Endothelial cell of umbilical vein (primary cell): ENCODE measurements at regions not wholly inside any gene's neighbourhood (a gene's known extent, or its start where the extent isn't known, plus 50 kb on each side); places are given as distances from the start of the nearest gene placed in this dataset.

Experiments
- BruUV-seq: library from RNA; stranded (reverse); fragments of 400-500 nt; replicated peaks from 2 replicates; lab custom pipeline; 2021; lab: Mats Ljungman, UMichigan
- CTCF ChIA-PET: fragments of 300-600, 350-600 bp; sonication (Branson Sonifier 250); formaldehyde crosslinking; loops from one replicate; lab custom pipeline; 2021; ENCODE audit warnings: antibody characterized with exemption, inconsistent platforms; lab: Charles Lee
- POLR2A ChIA-PET: fragments of 300-600, 350-600 bp; sonication (Branson Sonifier 250); formaldehyde crosslinking; loops from one replicate; lab custom pipeline; 2021; ENCODE audit warnings: antibody characterized with exemption, inconsistent platforms; lab: Charles Lee
- DNase-seq: peaks from one replicate; pipeline ENCODE4 v3.0.0-alpha.2; 2011; ENCODE audit warnings: low read depth, low spot score
- FAIRE-seq: peaks from 2 replicates; lab custom pipeline; 2011; peaks lifted over from hg19 to GRCh38; lab: Jason Lieb, UNC
- H2AFZ ChIP-seq: 2 replicates; pipeline ENCODE4 v1.6.0; 2012; ENCODE audit warnings: low read depth, low read length, control low read depth, inconsistent platforms
- H3K27ac ChIP-seq: 2 replicates; pipeline ENCODE4 v1.5.1; 2011; ENCODE audit warnings: low read depth, mild to moderate bottlenecking, control low read depth, low read length, moderate library complexity; ENCODE audit not compliant: insufficient read depth
- H3K27me3 ChIP-seq, 2 experiments: 2 replicates each; pipeline versions ENCODE4 v1.6.0 to v1.6.1; 2011; ENCODE audit warnings: low read length in 2 of 2, mixed read lengths in 1 of 2; ENCODE audit not compliant: control insufficient read depth in 2 of 2, insufficient read depth in 2 of 2
- H3K36me3 ChIP-seq, 2 experiments: 2 replicates in 1 of 2; 3 replicates in 1 of 2; pipeline ENCODE4 v1.5.1; 2011; ENCODE audit warnings: low read length in 2 of 2, mild to moderate bottlenecking in 1 of 2, moderate library complexity in 1 of 2; ENCODE audit not compliant: control insufficient read depth in 2 of 2, insufficient read depth in 2 of 2; ENCODE audit errors: extremely low read depth in 1 of 2
- H3K4me1 ChIP-seq: 3 replicates; pipeline ENCODE4 v1.5.1; 2011; ENCODE audit warnings: mild to moderate bottlenecking, low read length; ENCODE audit not compliant: control insufficient read depth, insufficient read depth; ENCODE audit errors: extremely low read depth
- H3K4me2 ChIP-seq: 2 replicates; pipeline ENCODE4 v1.6.1; 2011; ENCODE audit warnings: low read length, control low read depth, mixed read lengths; ENCODE audit not compliant: insufficient read depth
- H3K4me3 ChIP-seq, 3 experiments: fragments of 200-600 bp in 1 of 3; sonication (generic), shearing (Covaris generic) in 1 of 3; replicated peaks in 1 of 3; 2 replicates each; pipeline ENCODE4 v1.5.1; 2011 to 2016; ENCODE audit warnings: control low read depth in 3 of 3, low read length in 3 of 3, mild to moderate bottlenecking in 2 of 3, inconsistent platforms in 1 of 3, low read depth in 1 of 3, moderate library complexity in 1 of 3; ENCODE audit not compliant: insufficient read depth in 1 of 3
- H3K79me2 ChIP-seq: 2 replicates; pipeline ENCODE4 v1.6.0; 2012; ENCODE audit warnings: low read length, inconsistent platforms; ENCODE audit not compliant: control insufficient read depth, insufficient read depth
- H3K9ac ChIP-seq: replicated peaks from 2 replicates; pipeline ENCODE3; 2011; ENCODE audit warnings: low read length, control low read depth; ENCODE audit not compliant: insufficient read depth; ENCODE audit errors: extremely low read depth
- H3K9me1 ChIP-seq: replicated peaks from 3 replicates; pipeline ENCODE4 v1.6.0; 2011; ENCODE audit warnings: mild to moderate bottlenecking, low read length; ENCODE audit not compliant: control insufficient read depth, insufficient read depth; ENCODE audit errors: extremely low read depth
- H3K9me3 ChIP-seq: replicated peaks from 2 replicates; pipeline ENCODE4 v1.5.1; 2012; ENCODE audit warnings: low read length, inconsistent platforms; ENCODE audit not compliant: control insufficient read depth, insufficient read depth
- H4K20me1 ChIP-seq: replicated peaks from 2 replicates; pipeline ENCODE3; 2011; ENCODE audit warnings: mild to moderate bottlenecking, low read length; ENCODE audit not compliant: control insufficient read depth, insufficient read depth; ENCODE audit errors: extremely low read depth
- CTCF ChIP-seq, 2 donors: IDR thresholded peaks; 1 replicate in 1 of 2; 2 replicates in 1 of 2; pipeline ENCODE4 v1.5.1; 2011; ENCODE audit warnings: low read length in 2 of 2, mild to moderate bottlenecking in 2 of 2, moderate library complexity in 2 of 2, control low read depth in 1 of 2, inconsistent platforms in 1 of 2, low read depth in 1 of 2; ENCODE audit not compliant: insufficient read depth in 1 of 2; ENCODE audit errors: extremely low read depth in 1 of 2
- EZH2 ChIP-seq: IDR thresholded peaks from 2 replicates; pipeline ENCODE4 v1.6.1; 2012; ENCODE audit warnings: borderline replicate concordance, low read depth, mild to moderate bottlenecking, moderate library complexity, low read length, inconsistent platforms; ENCODE audit not compliant: severe bottlenecking
- FOS ChIP-seq: IDR thresholded peaks from 2 replicates; pipeline ENCODE4 v1.6.1; 2011; ENCODE audit warnings: mild to moderate bottlenecking, low read length, moderate library complexity, borderline replicate concordance; ENCODE audit not compliant: insufficient read depth
- GATA2 ChIP-seq: IDR thresholded peaks from 2 replicates; pipeline ENCODE4 v1.7.0; 2011; ENCODE audit warnings: low read depth, mild to moderate bottlenecking, moderate library complexity, mixed read lengths, low read length; ENCODE audit not compliant: insufficient read length, insufficient read depth
- JUN ChIP-seq: IDR thresholded peaks from 2 replicates; pipeline ENCODE4 v1.6.1; 2011; ENCODE audit warnings: borderline replicate concordance, low read depth; ENCODE audit not compliant: insufficient read length, insufficient read depth
- MYC ChIP-seq: IDR thresholded peaks from one replicate; pipeline ENCODE4 v1.6.1; 2011; ENCODE audit warnings: mild to moderate bottlenecking, low read depth, low read length
- POLR2A ChIP-seq: IDR thresholded peaks from 2 replicates; pipeline ENCODE4 v1.6.1; 2012; ENCODE audit warnings: low read depth, mild to moderate bottlenecking, control low read depth, low read length
- POLR2AphosphoS5 ChIP-seq: IDR thresholded peaks from 2 replicates; pipeline ENCODE4 v1.6.1; 2012; ENCODE audit warnings: low read depth, mild to moderate bottlenecking, control low read depth, low read length, moderate library complexity; ENCODE audit not compliant: insufficient read depth
- dilution Hi-C: fragments of 300-500 bp; cut with MboI; formaldehyde crosslinking; loops from one replicate; pipeline ENCODE4 v1.15.0; 2019; ENCODE audit warnings: low sequenced_read_pairs; ENCODE audit not compliant: extremely low pct_ligation_motif_present
- intact Hi-C: fragments of 100-400 bp; cut with micrococcal nuclease; formaldehyde crosslinking; loops from one replicate; pipeline ENCODE4 v1.10.0; 2022
- TF ChIP-seq, protein P1 (sequence below): IDR thresholded peaks from 2 replicates; pipeline ENCODE4 v1.6.1; 2011; ENCODE audit not compliant: insufficient read depth, insufficient read length

- dilution Hi-C loops (loop anchor here (10.0 to 25.0 kb wide), 2 partner anchors 107 to 299 kb away; partner anchors contain the start of gene EDN1), intact Hi-C loops (no loop called here)
- Histone ChIP-seq H4K20me1 (no peaks in the 10 kb centered on the region), H3K36me3 (no peaks in the 10 kb centered on the region), H3K27ac (no peak overlapping the region), H3K4me3 (no peak overlapping the region), H3K9me3 (no peaks in the 10 kb centered on the region), H3K4me2 (no peak overlapping the region), H2AFZ (no peak overlapping the region), H3K9me1 (no peaks in the 10 kb centered on the region), H3K4me1 (peaks cover 11% of the 10 kb centered on the region), H3K9ac (no peak overlapping the region), H3K27me3 (no peaks in the 10 kb centered on the region), H3K79me2 (no peaks in the 10 kb centered on the region)
- TF ChIP-seq POLR2AphosphoS5 (no peak), POLR2A (no peak), CTCF (IDR thresholded peaks at IDR 0.05; ENCODE audit: extremely low read depth in 1 of 2, insufficient read depth in 1 of 2, low read depth in 1 of 2, low read length in 2 of 2) (no peak), GATA2 (no peak), MYC (no peak), EZH2 (no peak), JUN (no peak), FOS (no peak)
- TF ChIP-seq, protein P1, sequence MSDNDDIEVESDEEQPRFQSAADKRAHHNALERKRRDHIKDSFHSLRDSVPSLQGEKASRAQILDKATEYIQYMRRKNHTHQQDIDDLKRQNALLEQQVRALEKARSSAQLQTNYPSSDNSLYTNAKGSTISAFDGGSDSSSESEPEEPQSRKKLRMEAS: no peak
- no TSS peak for BruUV-seq
- CTCF ChIA-PET: interaction anchor here (1.5 to 1.9 kb wide), 2 partner anchors 90 to 112 kb away, joined by 6 read pairs; no protein-coding TSS in a partner anchor
- DNase-seq (no peak), FAIRE-seq (no peak)
- POLR2A ChIA-PET: no interaction called here
Measured at GRCh38 chr6:12593771-12594529, 122.6 kb upstream of the PHACTR1 start.
